K562 (cell line): ENCODE measurements at regions not wholly inside any gene's neighbourhood (a gene's known extent, or its start where the extent isn't known, plus 50 kb on each side); places are given as distances from the start of the nearest gene placed in this dataset.

Experiments used
- ATAC-seq: fragments of 200-7000 bp; cut with Tn5 transposase; 3 replicates; pipeline ENCODE4 v1.9.1; 2020; ENCODE audit warnings: moderate library complexity
- BruUV-seq: library from RNA; stranded (reverse); fragments of 400-500 nt; replicated peaks from 2 replicates; lab custom pipeline; 2021; lab: Mats Ljungman, UMichigan
- CTCF ChIA-PET: fragments of 300-600 bp; formaldehyde crosslinking; extraction: SDS; loops from one replicate; lab custom pipeline; 2021; ENCODE audit warnings: low intra/inter-chr PET ratio; lab: Yijun Ruan, JAX
- POLR2A ChIA-PET: fragments of 300-600, 350-650 bp; sonication (Branson Sonifier 250); formaldehyde crosslinking; extraction: SDS; loops from one replicate; lab custom pipeline; 2021; ENCODE audit warnings: antibody characterized with exemption, inconsistent platforms; lab: Yijun Ruan, JAX
- DNase-seq, 4 experiments: peaks; one replicate each; pipeline versions ENCODE4 v3.0.0 to v3.0.0-alpha.2; 2011 to 2018; ENCODE audit warnings: low spot score in 3 of 4, mixed read lengths in 3 of 4; ENCODE audit errors: extremely low read depth in 1 of 4
- FAIRE-seq: peaks from 2 replicates; lab custom pipeline; 2011; peaks lifted over from hg19 to GRCh38; lab: Jason Lieb, UNC
- H2AFZ ChIP-seq: 2 replicates; pipeline ENCODE4 v1.6.0; 2011; ENCODE audit warnings: low read depth, low read length, control low read depth, inconsistent platforms
- H3K27ac ChIP-seq: fragments of 200-600 bp; 3 replicates; pipeline ENCODE4 v1.8.0; 2011; ENCODE audit warnings: low read depth, mild to moderate bottlenecking, control low read depth, inconsistent platforms, low read length, moderate library complexity, mixed read lengths; ENCODE audit errors: extremely low read depth
- H3K27me3 ChIP-seq, 2 experiments: fragments of 300-600 bp in 1 of 2; 2 replicates in 1 of 2; 3 replicates in 1 of 2; pipeline versions ENCODE4 v1.6.0 to v1.8.0; 2011; ENCODE audit warnings: inconsistent platforms in 2 of 2, low read length in 2 of 2, mild to moderate bottlenecking in 1 of 2, mixed read lengths in 1 of 2, moderate library complexity in 1 of 2; ENCODE audit not compliant: control insufficient read depth in 2 of 2, insufficient read depth in 2 of 2
- H3K36me3 ChIP-seq: fragments of 300-600 bp; 3 replicates; pipeline ENCODE4 v1.8.0; 2011; ENCODE audit warnings: mild to moderate bottlenecking, low read length, inconsistent platforms; ENCODE audit not compliant: control insufficient read depth, insufficient read depth
- H3K4me1 ChIP-seq, 2 experiments: fragments of 200-600 bp in 1 of 2; replicated peaks in 1 of 2; 2 replicates in 1 of 2; 3 replicates in 1 of 2; pipeline versions ENCODE4 v1.5.1 to v1.8.0; 2011; ENCODE audit warnings: inconsistent platforms in 2 of 2, low read length in 2 of 2, mild to moderate bottlenecking in 1 of 2, mixed read lengths in 1 of 2, moderate library complexity in 1 of 2; ENCODE audit not compliant: control insufficient read depth in 2 of 2, insufficient read depth in 2 of 2
- H3K4me2 ChIP-seq: 2 replicates; pipeline ENCODE4 v1.6.1; 2011; ENCODE audit warnings: low read length, control low read depth, inconsistent platforms, mixed read lengths; ENCODE audit not compliant: insufficient read depth
- H3K4me3 ChIP-seq: fragments of 200-600 bp; sonication (generic), shearing (Covaris generic); 2 replicates; pipeline ENCODE4 v1.5.1; 2016; ENCODE audit warnings: control low read depth, inconsistent platforms
- H3K79me2 ChIP-seq: fragments of 200-600 bp; 3 replicates; pipeline ENCODE4 v1.8.0; 2011; ENCODE audit warnings: low read length, inconsistent platforms; ENCODE audit not compliant: control insufficient read depth, insufficient read depth
- H3K9ac ChIP-seq, 2 experiments: 2 replicates each; pipeline versions ENCODE4 v1.6.0 to v1.6.1; 2011; ENCODE audit warnings: low read depth in 2 of 2, low read length in 2 of 2, control low read depth in 1 of 2, inconsistent platforms in 1 of 2, mild to moderate bottlenecking in 1 of 2, mixed read lengths in 1 of 2; ENCODE audit not compliant: insufficient read depth in 1 of 2
- H3K9me1 ChIP-seq: one replicate; pipeline ENCODE4 v1.6.0; 2011; ENCODE audit warnings: inconsistent platforms, mild to moderate bottlenecking, low read length, moderate library complexity; ENCODE audit not compliant: control insufficient read depth, insufficient read depth
- H3K9me3 ChIP-seq: replicated peaks from 2 replicates; pipeline ENCODE4 v1.5.1; 2011; ENCODE audit warnings: low read depth, low read length, inconsistent platforms; ENCODE audit not compliant: control insufficient read depth, insufficient read depth
- H4K20me1 ChIP-seq: replicated peaks from 2 replicates; pipeline ENCODE4 v1.6.1; 2011; ENCODE audit warnings: low read length, inconsistent platforms, mixed read lengths; ENCODE audit not compliant: control insufficient read depth, insufficient read depth
- KAT2B ChIP-seq: IDR thresholded peaks from one replicate; pipeline ENCODE4 v1.6.1; 2012; ENCODE audit warnings: low read depth, mild to moderate bottlenecking, control low read depth, inconsistent platforms, low read length, moderate library complexity
- KAT8 ChIP-seq: fragments of 450-650 bp; IDR thresholded peaks from 2 replicates; pipeline ENCODE4 v1.6.1; 2016; ENCODE audit warnings: low read depth, mild to moderate bottlenecking
- NCOA6 ChIP-seq: fragments of 450-650 bp; IDR thresholded peaks from 2 replicates; pipeline ENCODE4 v1.6.1; 2017; ENCODE audit warnings: mild to moderate bottlenecking
- NFE2 ChIP-seq: IDR thresholded peaks from 2 replicates; pipeline ENCODE4 v1.6.1; 2014; ENCODE audit warnings: antibody characterized with exemption, low read depth
- NR2C2 ChIP-seq, 2 experiments: fragments of 200-800 bp in 1 of 2; sonication (Bioruptor generic) in 1 of 2; sonication (generic) in 1 of 2; formaldehyde crosslinking in 1 of 2; IDR thresholded peaks; 2 replicates each; pipeline versions ENCODE4 v1.6.1 to v1.8.0; 2016 to 2022; ENCODE audit warnings: mild to moderate bottlenecking in 1 of 2, missing compliant biosample characterization in 1 of 2, missing genetic modification characterization in 1 of 2, missing genetic modification reagents in 1 of 2
- ZNF311 ChIP-seq: fragments of 250-450 bp; sonication (Bioruptor Pico); IDR thresholded peaks from 2 replicates; pipeline ENCODE4 v1.4.0; 2020; ENCODE audit warnings: mild to moderate bottlenecking, moderate library complexity
- ZNF324 ChIP-seq: fragments of 250-450 bp; sonication (Bioruptor Pico); IDR thresholded peaks from 2 replicates; pipeline ENCODE4 v1.4.0; 2020; ENCODE audit warnings: mild to moderate bottlenecking
- ZNF444 ChIP-seq: fragments of 250-450 bp; sonication (Bioruptor Pico); IDR thresholded peaks from 2 replicates; pipeline ENCODE4 v1.4.0; 2020; ENCODE audit warnings: mild to moderate bottlenecking, moderate library complexity
- WGBS: fragments of 100-300 bp; shearing (Covaris generic); methylation state at CpG from one replicate; pipeline ENCODE4 v1.1.6; 2016; ENCODE audit warnings: low coverage, mixed read lengths; ENCODE audit not compliant: insufficient coverage; ENCODE audit errors: missing lambda C conversion rate; 5-methylcytosine and 5-hydroxymethylcytosine counted together
- in situ Hi-C: fragments of 300-500 bp; cut with MboI; formaldehyde crosslinking; loops from 4 replicates; pipeline ENCODE4 v1.15.0; 2018; ENCODE audit warnings: inconsistent platforms, mixed read lengths
- intact Hi-C: fragments of 100-400 bp; cut with micrococcal nuclease; formaldehyde crosslinking; loops from 2 replicates; pipeline ENCODE4 v1.14.2; 2022

DNA sequence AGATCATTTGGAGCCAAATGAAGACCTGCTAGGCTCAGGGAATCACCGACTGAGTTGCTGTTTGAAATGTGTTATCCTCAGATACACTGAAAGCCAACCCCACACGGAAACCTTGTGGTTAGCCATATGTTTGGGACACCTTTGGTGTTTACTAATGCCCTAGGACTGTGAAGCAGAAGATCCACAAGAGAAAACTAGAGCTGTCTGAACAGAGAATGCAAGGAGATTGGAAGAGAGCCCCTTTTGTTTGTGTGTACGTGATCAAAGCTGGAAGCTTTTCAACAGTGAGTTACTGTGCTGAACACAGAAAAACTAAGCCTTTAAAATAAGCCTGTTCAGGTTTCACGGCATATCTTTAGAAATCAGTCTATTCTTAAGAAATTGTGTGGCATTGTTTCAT is 908.2 kb upstream of the ADGRL2 start:
- H3K9me1 ChIP-seq, result no peaks in the 10 kb centered on the region
- no peaks in the 10 kb centered on the region for H3K4me1 ChIP-seq
- intact Hi-C loops, result no loop called here
- no peak overlapping the region for H2AFZ ChIP-seq
- 0% methylated on average over 4 of the region's 4 CpGs for WGBS
- in situ Hi-C loops, result no loop called here
- no peak overlapping the region for H3K4me2 ChIP-seq
- POLR2A ChIA-PET, result no interaction called here
- no peaks in the 10 kb centered on the region for H3K27me3 ChIP-seq
- TF ChIP-seq ZNF444 (no peak), KAT8 (no peak), NCOA6 (no peak), ZNF311 (CRISPR knock-in tag) (no peak)
- TF ChIP-seq, all 486 proteins: peak for 0
- no peak for ATAC-seq
- no peak overlapping the region for H3K4me3 ChIP-seq
- no peaks in the 10 kb centered on the region for H3K36me3 ChIP-seq
- no peak for DNase-seq
- no peak overlapping the region for H3K9ac ChIP-seq
- CTCF ChIA-PET, result no interaction called here
- H3K9me3 ChIP-seq, result peaks cover 2% of the 10 kb centered on the region; the same call in 1 of the 2 replicates
- FAIRE-seq, result no peak
- no peaks in the 10 kb centered on the region for H3K79me2 ChIP-seq
- H3K27ac ChIP-seq, result no peak overlapping the region
- H4K20me1 ChIP-seq, result no peaks in the 10 kb centered on the region
- no TSS peak for BruUV-seq

DNA sequence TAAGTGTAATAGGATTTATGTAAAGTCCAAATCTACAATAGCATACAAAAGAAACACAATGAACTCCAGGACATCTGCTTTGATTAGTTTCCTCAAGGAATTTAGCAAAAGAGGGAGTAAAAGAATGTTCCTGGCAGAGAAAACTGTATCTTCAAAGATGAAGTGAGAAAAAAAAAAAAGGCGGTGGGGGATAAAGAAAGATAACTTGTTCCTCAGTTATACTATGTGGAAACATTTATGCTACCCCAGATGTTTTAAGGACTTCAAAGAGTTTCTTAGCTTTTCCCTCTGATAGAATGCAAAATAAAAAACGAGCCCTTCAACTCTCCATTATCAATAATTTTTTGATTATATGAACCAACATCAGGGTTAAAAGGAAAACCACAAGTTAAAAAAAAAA is 908.9 kb upstream of the ADGRL2 start:
- DNase-seq (no peak), ATAC-seq (no peak), FAIRE-seq (no peak)
- Histone ChIP-seq H2AFZ (no peak overlapping the region), H3K4me3 (no peak overlapping the region), H3K27me3 (no peaks in the 10 kb centered on the region), H3K79me2 (no peaks in the 10 kb centered on the region), H3K4me2 (no peak overlapping the region), H3K9ac (no peak overlapping the region), H3K4me1 (no peaks in the 10 kb centered on the region), H4K20me1 (no peaks in the 10 kb centered on the region), H3K36me3 (no peaks in the 10 kb centered on the region), H3K27ac (no peak overlapping the region), H3K9me3 (no peaks in the 10 kb centered on the region; the same call in 1 of the 2 replicates), H3K9me1 (no peaks in the 10 kb centered on the region)
- POLR2A ChIA-PET, result no interaction called here
- WGBS, result 25% methylated on average over 2 of the region's 2 CpGs
- BruUV-seq, result no TSS peak
- TF ChIP-seq NR2C2 (CRISPR knock-in tag; IDR thresholded peaks at IDR 0.05), result no peak
- TF ChIP-seq NR2C2 (tag; IDR thresholded peaks at IDR 0.05), result no peak
- TF ChIP-seq NFE2, result no peak
- no peak for TF ChIP-seq ZNF324
- TF ChIP-seq KAT2B, result no peak
- in situ Hi-C loops, result no loop called here
- intact Hi-C loops, result no loop called here
- CTCF ChIA-PET, result no interaction called here
